ENCODE measurements at regions not wholly inside any gene's neighbourhood (a gene's known extent, or its start where the extent isn't known, plus 50 kb on each side); places are given as distances from the start of the nearest gene placed in this dataset.

DNA sequence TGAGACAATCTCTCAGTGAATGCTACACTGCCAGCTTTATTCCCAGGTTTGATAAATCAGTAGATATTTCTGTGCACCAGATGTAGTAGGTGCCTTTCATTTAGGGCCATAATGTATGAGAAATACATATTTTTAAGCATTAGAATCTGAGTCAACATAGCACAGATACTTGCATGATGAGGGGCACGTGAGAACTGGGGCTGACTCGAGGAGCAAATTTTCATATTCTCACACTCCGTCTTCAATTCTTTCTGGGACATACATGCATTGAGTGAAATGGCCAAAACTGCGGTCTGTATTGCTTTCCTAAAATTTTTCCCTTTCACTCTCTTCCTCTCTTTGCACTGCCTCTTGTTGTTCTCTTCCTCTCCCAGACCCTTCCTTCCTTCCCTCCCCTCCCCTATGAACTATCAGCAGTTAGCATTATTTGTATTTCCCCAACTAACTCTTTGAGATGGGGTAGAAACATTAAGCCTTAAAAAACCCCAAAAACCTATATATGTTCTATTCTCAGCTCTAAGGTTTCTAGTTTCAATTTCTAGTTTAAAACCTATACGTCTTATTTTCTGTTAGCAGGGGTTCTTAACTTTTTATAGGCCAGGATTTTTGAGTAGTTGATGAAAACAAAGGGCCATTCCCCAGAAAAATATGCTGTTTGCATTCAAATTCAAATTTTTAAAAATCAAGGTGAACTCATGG, 289.1 kb downstream of the PTBP2 start:
- H3K4me2 ChIP-seq (ENCODE audit: low read length), result no peak overlapping the region

DNA sequence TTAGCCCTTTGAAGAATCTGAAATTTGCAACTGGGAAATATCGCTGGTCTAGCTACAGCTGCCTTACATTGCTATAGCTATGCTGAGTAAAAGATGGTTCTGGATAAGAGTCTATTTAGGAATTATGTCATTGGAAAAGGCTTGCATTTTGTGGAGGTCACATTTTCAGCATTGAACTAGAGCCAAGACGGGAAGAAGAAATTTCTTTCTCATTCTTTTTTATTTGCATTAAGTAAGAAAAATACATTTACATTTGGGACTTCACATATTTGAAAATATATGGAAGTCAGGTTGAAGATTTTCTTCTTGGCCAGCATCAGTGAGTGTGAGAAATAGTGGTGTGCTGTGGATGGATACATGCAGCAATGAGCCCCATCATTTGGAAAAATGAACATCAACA, 291.6 kb downstream of the PTBP2 start:
- Histone ChIP-seq H4K8ac (ENCODE audit: low read depth, low read length) (no peak overlapping the region), H3K4ac (ENCODE audit: low read depth, low read length) (no peak overlapping the region), H3K79me1 (ENCODE audit: low read length) (no peaks in the 10 kb centered on the region), H3K27me3 (ENCODE audit: insufficient read depth, low read length, poor library complexity) (no peaks in the 10 kb centered on the region), H3K18ac (ENCODE audit: low read length) (no peak overlapping the region), H3K27ac (ENCODE audit: low read depth, low read length) (no peak overlapping the region), H2BK5ac (ENCODE audit: low read length) (no peak overlapping the region), H3K79me2 (ENCODE audit: control insufficient read depth, insufficient read depth, low read length) (no peaks in the 10 kb centered on the region), H2BK120ac (ENCODE audit: low read depth, low read length) (no peak overlapping the region), H3K4me1 (ENCODE audit: control insufficient read depth, low read depth, low read length) (no peaks in the 10 kb centered on the region), H2AK5ac (ENCODE audit: low read length) (no peak overlapping the region), H4K5ac (ENCODE audit: low read length) (no peak overlapping the region), H3K36me3 (ENCODE audit: control insufficient read depth, insufficient read depth, low read length) (no peaks in the 10 kb centered on the region), H3K4me3 (ENCODE audit: low read length) (no peak overlapping the region), H3K56ac (ENCODE audit: low read length) (no peak overlapping the region), H3K9ac (ENCODE audit: low read length) (no peak overlapping the region), H3K23ac (ENCODE audit: low read length) (no peak overlapping the region), H3K4me2 (ENCODE audit: low read length) (no peak overlapping the region), H2BK15ac (replicated peaks; ENCODE audit: low read depth) (no peak overlapping the region)
- DNase-seq, result no peak
- WGBS (ENCODE audit: extremely low coverage, insufficient coverage, low lambda C conversion rate), result no CpG with 5 or more reads among the region's 2 CpGs

More for the DNA sequence above, 289.1 kb downstream of the PTBP2 start:
- no peak overlapping the region for H3K23ac ChIP-seq (ENCODE audit: low read length)
- H3K4me3 ChIP-seq (ENCODE audit: low read length), result no peak overlapping the region
- DNase-seq, result no peak
- H3K4me1 ChIP-seq (ENCODE audit: control insufficient read depth, low read depth, low read length), result no peaks in the 10 kb centered on the region
- H2BK5ac ChIP-seq (ENCODE audit: low read length), result no peak overlapping the region
- H3K27ac ChIP-seq (ENCODE audit: low read depth, low read length), result no peak overlapping the region
- no peak overlapping the region for H3K4ac ChIP-seq (ENCODE audit: low read depth, low read length)
- no peak overlapping the region for H4K5ac ChIP-seq (ENCODE audit: low read length)
- no peaks in the 10 kb centered on the region for H3K36me3 ChIP-seq (ENCODE audit: control insufficient read depth, insufficient read depth, low read length)
- no peak overlapping the region for H2BK15ac ChIP-seq (replicated peaks; ENCODE audit: low read depth)
- H2AK5ac ChIP-seq (ENCODE audit: low read length), result no peak overlapping the region
- H2BK120ac ChIP-seq (ENCODE audit: low read depth, low read length), result no peak overlapping the region
- H3K18ac ChIP-seq (ENCODE audit: low read length), result no peak overlapping the region
- no peaks in the 10 kb centered on the region for H3K79me1 ChIP-seq (ENCODE audit: low read length)
- H3K27me3 ChIP-seq (ENCODE audit: insufficient read depth, low read length, poor library complexity), result no peaks in the 10 kb centered on the region
- no peak overlapping the region for H3K9ac ChIP-seq (ENCODE audit: low read length)
- no peak overlapping the region for H4K8ac ChIP-seq (ENCODE audit: low read depth, low read length)
- no peaks in the 10 kb centered on the region for H3K79me2 ChIP-seq (ENCODE audit: control insufficient read depth, insufficient read depth, low read length)
- WGBS (ENCODE audit: extremely low coverage, insufficient coverage, low lambda C conversion rate), result no CpG with 5 or more reads among the region's 5 CpGs
- no peak overlapping the region for H3K56ac ChIP-seq (ENCODE audit: low read length)

DNA sequence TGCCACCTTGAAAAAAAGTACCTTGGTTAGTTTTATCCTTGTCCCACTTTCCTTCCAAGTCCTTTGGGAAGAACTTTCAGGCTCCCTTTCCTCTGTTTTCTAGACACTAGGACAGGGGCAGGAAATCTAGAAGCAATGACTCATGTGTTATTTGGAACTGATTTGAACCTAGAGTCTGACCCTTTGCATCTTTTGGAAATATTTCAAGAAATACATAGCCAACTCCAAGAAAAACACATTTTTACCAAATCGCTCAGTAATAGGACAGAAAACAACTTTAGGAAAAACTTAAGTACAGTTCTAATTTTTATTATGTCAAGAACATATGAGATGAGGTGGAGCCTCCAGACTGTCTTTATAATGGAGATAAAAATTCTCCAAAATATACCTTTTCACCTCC, 292.4 kb downstream of the PTBP2 start:
- Histone ChIP-seq H4K8ac (ENCODE audit: low read depth, low read length) (no peak overlapping the region), H3K4me1 (ENCODE audit: control insufficient read depth, low read depth, low read length) (no peaks in the 10 kb centered on the region), H3K23ac (ENCODE audit: low read length) (no peak overlapping the region), H3K56ac (ENCODE audit: low read length) (no peak overlapping the region), H2BK5ac (ENCODE audit: low read length) (no peak overlapping the region), H3K18ac (ENCODE audit: low read length) (no peak overlapping the region), H3K4me3 (ENCODE audit: low read length) (no peak overlapping the region), H3K27ac (ENCODE audit: low read depth, low read length) (no peak overlapping the region), H2AK5ac (ENCODE audit: low read length) (no peak overlapping the region), H3K9ac (ENCODE audit: low read length) (no peak overlapping the region), H3K27me3 (ENCODE audit: insufficient read depth, low read length, poor library complexity) (no peaks in the 10 kb centered on the region), H3K79me2 (ENCODE audit: control insufficient read depth, insufficient read depth, low read length) (no peaks in the 10 kb centered on the region), H3K4ac (ENCODE audit: low read depth, low read length) (no peak overlapping the region), H2BK120ac (ENCODE audit: low read depth, low read length) (no peak overlapping the region), H3K36me3 (ENCODE audit: control insufficient read depth, insufficient read depth, low read length) (no peaks in the 10 kb centered on the region), H4K5ac (ENCODE audit: low read length) (no peak overlapping the region), H3K79me1 (ENCODE audit: low read length) (no peaks in the 10 kb centered on the region), H2BK15ac (replicated peaks; ENCODE audit: low read depth) (no peak overlapping the region), H3K4me2 (ENCODE audit: low read length) (no peak overlapping the region)
- no peak for DNase-seq
- no CpG with 5 or more reads among the region's 1 CpG for WGBS (ENCODE audit: extremely low coverage, insufficient coverage, low lambda C conversion rate)

DNA sequence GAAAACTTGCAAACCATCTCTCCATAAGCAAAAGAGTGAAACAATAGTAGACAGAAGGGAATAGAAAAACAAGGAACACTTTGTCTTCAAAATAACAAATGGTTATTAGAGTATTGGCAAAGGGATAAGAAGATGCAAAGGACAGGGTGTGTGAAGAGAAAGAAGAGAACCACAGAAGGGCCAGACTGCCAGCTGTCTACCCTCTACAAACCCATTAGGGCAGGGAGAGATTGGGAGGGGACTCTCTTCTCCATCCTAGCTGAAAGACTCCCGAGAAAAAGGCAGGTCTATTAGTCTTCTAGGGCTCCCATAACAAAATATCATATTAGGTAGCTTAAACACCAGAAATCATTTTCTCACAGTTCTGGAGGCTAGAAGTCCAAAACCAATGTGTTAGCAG, 292.8 kb downstream of the PTBP2 start:
- H3K4me2 ChIP-seq (ENCODE audit: low read length), result no peak overlapping the region
- no peak overlapping the region for H3K4me3 ChIP-seq (ENCODE audit: low read length)
- no peaks in the 10 kb centered on the region for H3K4me1 ChIP-seq (ENCODE audit: control insufficient read depth, low read depth, low read length)
- no peak overlapping the region for H4K5ac ChIP-seq (ENCODE audit: low read length)
- H4K8ac ChIP-seq (ENCODE audit: low read depth, low read length), result no peak overlapping the region
- no CpG with 5 or more reads among the region's 1 CpG for WGBS (ENCODE audit: extremely low coverage, insufficient coverage, low lambda C conversion rate)
- no peak overlapping the region for H3K27ac ChIP-seq (ENCODE audit: low read depth, low read length)
- H2BK15ac ChIP-seq (replicated peaks; ENCODE audit: low read depth), result no peak overlapping the region
- H2BK5ac ChIP-seq (ENCODE audit: low read length), result no peak overlapping the region
- no peaks in the 10 kb centered on the region for H3K79me2 ChIP-seq (ENCODE audit: control insufficient read depth, insufficient read depth, low read length)
- H3K23ac ChIP-seq (ENCODE audit: low read length), result no peak overlapping the region
- no peak overlapping the region for H3K4ac ChIP-seq (ENCODE audit: low read depth, low read length)
- no peak overlapping the region for H3K18ac ChIP-seq (ENCODE audit: low read length)
- H3K9ac ChIP-seq (ENCODE audit: low read length), result no peak overlapping the region
- H2AK5ac ChIP-seq (ENCODE audit: low read length), result no peak overlapping the region
- no peak for DNase-seq
- H2BK120ac ChIP-seq (ENCODE audit: low read depth, low read length), result no peak overlapping the region
- no peak overlapping the region for H3K56ac ChIP-seq (ENCODE audit: low read length)
- H3K36me3 ChIP-seq (ENCODE audit: control insufficient read depth, insufficient read depth, low read length), result no peaks in the 10 kb centered on the region
- no peaks in the 10 kb centered on the region for H3K79me1 ChIP-seq (ENCODE audit: low read length)
- H3K27me3 ChIP-seq (ENCODE audit: insufficient read depth, low read length, poor library complexity), result no peaks in the 10 kb centered on the region

DNA sequence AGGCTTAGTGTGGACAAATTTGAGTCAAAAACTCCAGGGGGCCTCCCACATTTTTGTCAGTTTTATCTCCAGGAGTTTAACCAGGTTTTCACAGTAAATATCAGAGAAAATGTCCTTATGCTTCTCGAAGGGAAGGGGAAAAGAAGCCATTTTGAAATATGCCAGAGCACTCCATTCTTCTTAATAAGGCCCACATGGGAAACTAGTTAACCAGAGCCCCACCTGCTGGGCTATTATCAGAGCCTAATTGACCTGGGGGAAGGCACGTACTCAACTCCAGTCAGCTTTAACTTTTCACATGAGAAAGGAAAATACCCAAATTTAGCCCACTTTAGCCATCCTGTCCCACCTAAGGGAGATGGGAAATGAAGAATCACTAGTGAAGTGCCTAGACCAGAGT, 296.3 kb downstream of the PTBP2 start:
- Histone ChIP-seq H3K79me2 (ENCODE audit: control insufficient read depth, insufficient read depth, low read length) (no peaks in the 10 kb centered on the region), H3K36me3 (ENCODE audit: control insufficient read depth, insufficient read depth, low read length) (no peaks in the 10 kb centered on the region), H3K4me3 (ENCODE audit: low read length) (no peak overlapping the region), H4K8ac (ENCODE audit: low read depth, low read length) (no peak overlapping the region), H3K27ac (ENCODE audit: low read depth, low read length) (no peak overlapping the region), H3K9ac (ENCODE audit: low read length) (no peak overlapping the region), H3K27me3 (ENCODE audit: insufficient read depth, low read length, poor library complexity) (no peaks in the 10 kb centered on the region), H3K4me1 (ENCODE audit: control insufficient read depth, low read depth, low read length) (no peaks in the 10 kb centered on the region), H3K79me1 (ENCODE audit: low read length) (no peaks in the 10 kb centered on the region), H3K18ac (ENCODE audit: low read length) (peak overlapping the region; percentile 80), H3K4me2 (ENCODE audit: low read length) (no peak overlapping the region), H3K4ac (ENCODE audit: low read depth, low read length) (no peak overlapping the region), H4K5ac (ENCODE audit: low read length) (no peak overlapping the region), H3K23ac (ENCODE audit: low read length) (no peak overlapping the region), H3K56ac (ENCODE audit: low read length) (no peak overlapping the region), H2BK15ac (replicated peaks; ENCODE audit: low read depth) (no peak overlapping the region), H2BK5ac (ENCODE audit: low read length) (no peak overlapping the region), H2BK120ac (ENCODE audit: low read depth, low read length) (no peak overlapping the region), H2AK5ac (ENCODE audit: low read length) (no peak overlapping the region)
- WGBS (ENCODE audit: extremely low coverage, insufficient coverage, low lambda C conversion rate), result no CpG with 5 or more reads among the region's 2 CpGs
- DNase-seq, result peak; percentile 79
